ENCODE measurements at regions not wholly inside any gene's neighbourhood (a gene's known extent, or its start where the extent isn't known, plus 50 kb on each side); places are given as distances from the start of the nearest gene placed in this dataset.

DNA sequence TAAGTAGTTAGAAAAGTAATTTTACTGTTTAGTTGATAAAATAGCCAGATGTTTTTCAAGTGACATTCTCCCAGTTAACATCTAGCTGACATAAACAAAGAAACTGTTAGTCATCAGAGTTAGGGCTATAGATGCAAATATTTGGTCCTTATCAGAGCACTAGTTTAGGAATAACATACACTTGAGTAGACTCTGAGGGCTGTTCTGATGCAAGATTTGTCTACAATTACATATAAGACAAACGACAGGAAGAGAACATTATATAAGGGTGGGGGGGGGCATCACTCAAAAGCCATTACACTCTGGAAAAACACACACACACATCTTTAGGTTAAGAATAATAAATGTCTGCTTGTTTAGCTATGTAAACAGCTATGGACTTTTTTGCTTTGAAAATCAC, 554.4 kb upstream of the LRRTM1 start:
- TF ChIP-seq, protein P1, sequence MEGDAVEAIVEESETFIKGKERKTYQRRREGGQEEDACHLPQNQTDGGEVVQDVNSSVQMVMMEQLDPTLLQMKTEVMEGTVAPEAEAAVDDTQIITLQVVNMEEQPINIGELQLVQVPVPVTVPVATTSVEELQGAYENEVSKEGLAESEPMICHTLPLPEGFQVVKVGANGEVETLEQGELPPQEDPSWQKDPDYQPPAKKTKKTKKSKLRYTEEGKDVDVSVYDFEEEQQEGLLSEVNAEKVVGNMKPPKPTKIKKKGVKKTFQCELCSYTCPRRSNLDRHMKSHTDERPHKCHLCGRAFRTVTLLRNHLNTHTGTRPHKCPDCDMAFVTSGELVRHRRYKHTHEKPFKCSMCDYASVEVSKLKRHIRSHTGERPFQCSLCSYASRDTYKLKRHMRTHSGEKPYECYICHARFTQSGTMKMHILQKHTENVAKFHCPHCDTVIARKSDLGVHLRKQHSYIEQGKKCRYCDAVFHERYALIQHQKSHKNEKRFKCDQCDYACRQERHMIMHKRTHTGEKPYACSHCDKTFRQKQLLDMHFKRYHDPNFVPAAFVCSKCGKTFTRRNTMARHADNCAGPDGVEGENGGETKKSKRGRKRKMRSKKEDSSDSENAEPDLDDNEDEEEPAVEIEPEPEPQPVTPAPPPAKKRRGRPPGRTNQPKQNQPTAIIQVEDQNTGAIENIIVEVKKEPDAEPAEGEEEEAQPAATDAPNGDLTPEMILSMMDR (IDR thresholded peaks at IDR 0.05; ENCODE audit: low read length): no peak
- no peak for TF ChIP-seq EZH2 (IDR thresholded peaks at IDR 0.05; ENCODE audit: borderline replicate concordance, low read length)
